H1 (cell line): ENCODE measurements at regions not wholly inside any gene's neighbourhood (a gene's known extent, or its start where the extent isn't known, plus 50 kb on each side); places are given as distances from the start of the nearest gene placed in this dataset.

Source experiments
- CTCF ChIA-PET: fragments of 300-600 bp; sonication (Branson Sonifier 250); formaldehyde crosslinking; loops from one replicate; lab custom pipeline; 2021; ENCODE audit not compliant: partially characterized antibody; lab: Charles Lee
- POLR2A ChIA-PET: fragments of 300-600 bp; sonication (Branson Sonifier 250); formaldehyde crosslinking; loops from one replicate; lab custom pipeline; 2021; ENCODE audit warnings: inconsistent platforms; ENCODE audit not compliant: partially characterized antibody; lab: Charles Lee
- DNase-seq, 2 experiments: peaks; one replicate each; pipeline versions ENCODE4 v3.0.0 to v3.0.0-alpha.2; 2010 to 2022; ENCODE audit warnings: low spot score in 2 of 2, low read depth in 1 of 2, mixed read lengths in 1 of 2
- FAIRE-seq: peaks from 2 replicates; lab custom pipeline; 2011; peaks lifted over from hg19 to GRCh38; lab: Jason Lieb, UNC
- H2AFZ ChIP-seq: 2 replicates; pipeline ENCODE4 v1.8.1; 2012; ENCODE audit warnings: low read length, inconsistent platforms
- H2AK5ac ChIP-seq: 2 replicates; pipeline ENCODE4 v1.6.1; 2013; ENCODE audit warnings: low read depth, low read length
- H2BK120ac ChIP-seq: replicated peaks from 2 replicates; pipeline ENCODE3; 2013; ENCODE audit warnings: low read depth, low read length, inconsistent platforms
- H2BK12ac ChIP-seq: 2 replicates; pipeline ENCODE4 v1.6.1; 2013; ENCODE audit warnings: low read depth, low read length
- H2BK15ac ChIP-seq: 2 replicates; pipeline ENCODE4 v1.6.1; 2013; ENCODE audit warnings: low read length
- H2BK20ac ChIP-seq: 2 replicates; pipeline ENCODE4 v1.6.1; 2013; ENCODE audit warnings: low read length
- H2BK5ac ChIP-seq: 2 replicates; pipeline ENCODE4 v1.6.1; 2013; ENCODE audit warnings: low read depth, low read length
- H3K14ac ChIP-seq: 2 replicates; pipeline ENCODE4 v1.6.1; 2013; ENCODE audit warnings: inconsistent platforms; ENCODE audit not compliant: insufficient read length
- H3K18ac ChIP-seq: 2 replicates; pipeline ENCODE4 v1.6.1; 2013; ENCODE audit warnings: low read length; ENCODE audit errors: extremely low read depth
- H3K23ac ChIP-seq: 2 replicates; pipeline ENCODE4 v1.6.1; 2013; ENCODE audit warnings: inconsistent platforms; ENCODE audit not compliant: insufficient read length
- H3K23me2 ChIP-seq: 2 replicates; pipeline ENCODE4 v1.6.1; 2013; ENCODE audit warnings: low read depth, low read length
- H3K27ac ChIP-seq: 2 replicates; pipeline ENCODE4 v1.6.1; 2011; ENCODE audit warnings: low read depth, low read length, inconsistent platforms
- H3K27me3 ChIP-seq, 4 experiments: replicated peaks in 1 of 4; 1 replicate in 1 of 4; 2 replicates in 3 of 4; pipeline versions ENCODE4 v1.6.1 to v1.8.1; 2011 to 2013; ENCODE audit warnings: low read length in 3 of 4, mild to moderate bottlenecking in 3 of 4, inconsistent platforms in 2 of 4, mixed read lengths in 2 of 4, moderate library complexity in 1 of 4; ENCODE audit not compliant: control insufficient read depth in 3 of 4, insufficient read depth in 3 of 4; ENCODE audit errors: extremely low read depth in 1 of 4
- H3K36me3 ChIP-seq, 4 experiments: 2 replicates each; pipeline versions ENCODE4 v1.6.1 to v1.8.1; 2011 to 2013; ENCODE audit warnings: mild to moderate bottlenecking in 4 of 4, low read length in 3 of 4, moderate library complexity in 2 of 4, control low read depth in 1 of 4, inconsistent platforms in 1 of 4; ENCODE audit not compliant: insufficient read depth in 4 of 4, control insufficient read depth in 2 of 4
- H3K4ac ChIP-seq: replicated peaks from 2 replicates; pipeline ENCODE3; 2013; ENCODE audit warnings: low read length, low read depth, mixed read lengths, inconsistent platforms; ENCODE audit not compliant: insufficient read length
- H3K4me1 ChIP-seq, 4 experiments: replicated peaks in 1 of 4; 1 replicate in 1 of 4; 2 replicates in 3 of 4; pipeline versions ENCODE4 v1.6.1 to v1.8.1; 2011 to 2013; ENCODE audit warnings: low read length in 3 of 4, inconsistent platforms in 2 of 4, mixed read lengths in 1 of 4; ENCODE audit not compliant: insufficient read depth in 4 of 4, control insufficient read depth in 3 of 4
- H3K4me2 ChIP-seq, 2 experiments: 2 replicates each; pipeline versions ENCODE4 v1.6.1 to v1.8.1; 2011 to 2013; ENCODE audit warnings: low read depth in 2 of 2, low read length in 2 of 2, control low read depth in 1 of 2, inconsistent platforms in 1 of 2, mild to moderate bottlenecking in 1 of 2; ENCODE audit not compliant: insufficient read depth in 1 of 2
- H3K4me3 ChIP-seq, 4 experiments: fragments of 200-600, 300-600 bp in 1 of 4; sonication (generic), shearing (Covaris generic), sonication (Bioruptor Twin) in 1 of 4; 2 replicates each; pipeline versions ENCODE4 v1.5.1 to v1.8.1; 2011 to 2016; ENCODE audit warnings: low read length in 4 of 4, low read depth in 3 of 4, control low read depth in 2 of 4, inconsistent platforms in 2 of 4, mild to moderate bottlenecking in 2 of 4, mixed read lengths in 1 of 4, moderate library complexity in 1 of 4; ENCODE audit not compliant: insufficient read depth in 2 of 4; ENCODE audit errors: extremely low read depth in 1 of 4
- H3K56ac ChIP-seq: replicated peaks from 2 replicates; pipeline ENCODE3; 2013; ENCODE audit warnings: low read depth, mild to moderate bottlenecking, mixed read lengths, low read length, inconsistent platforms; ENCODE audit not compliant: insufficient read length
- H3K79me1 ChIP-seq: 2 replicates; pipeline ENCODE4 v1.6.1; 2013; ENCODE audit warnings: low read depth, low read length, control low read depth
- H3K79me2 ChIP-seq, 2 experiments: 2 replicates each; pipeline versions ENCODE4 v1.6.1 to v1.8.1; 2012 to 2013; ENCODE audit warnings: low read length in 2 of 2, mild to moderate bottlenecking in 2 of 2, inconsistent platforms in 1 of 2; ENCODE audit not compliant: insufficient read depth in 2 of 2, control insufficient read depth in 1 of 2
- H3K9ac ChIP-seq, 4 experiments: replicated peaks in 1 of 4; 1 replicate in 1 of 4; 2 replicates in 3 of 4; pipeline versions ENCODE4 v1.6.1 to v1.8.1; 2011 to 2013; ENCODE audit warnings: low read depth in 3 of 4, low read length in 3 of 4, control low read depth in 2 of 4, mild to moderate bottlenecking in 2 of 4, moderate library complexity in 2 of 4, inconsistent platforms in 1 of 4; ENCODE audit errors: extremely low read depth in 1 of 4
- H3K9me3 ChIP-seq, 2 experiments: 2 replicates each; pipeline versions ENCODE4 v1.6.1 to v1.8.1; 2012 to 2013; ENCODE audit warnings: mild to moderate bottlenecking in 2 of 2, moderate library complexity in 2 of 2, control low read depth in 1 of 2, inconsistent platforms in 1 of 2, low read depth in 1 of 2, low read length in 1 of 2, mixed read lengths in 1 of 2; ENCODE audit not compliant: insufficient read depth in 2 of 2
- H4K20me1 ChIP-seq, 2 experiments: replicated peaks in 1 of 2; 2 replicates each; pipeline versions ENCODE3 to v1.8.1; 2011 to 2013; ENCODE audit warnings: inconsistent platforms in 2 of 2, low read length in 2 of 2, mild to moderate bottlenecking in 1 of 2; ENCODE audit not compliant: insufficient read depth in 2 of 2, control insufficient read depth in 1 of 2
- H4K5ac ChIP-seq: 2 replicates; pipeline ENCODE4 v1.6.1; 2013; ENCODE audit warnings: low read length, low read depth, mixed read lengths, inconsistent platforms; ENCODE audit not compliant: insufficient read length
- H4K8ac ChIP-seq: 2 replicates; pipeline ENCODE4 v1.8.0; 2013; ENCODE audit warnings: mild to moderate bottlenecking, moderate library complexity, low read length, inconsistent platforms; ENCODE audit not compliant: insufficient read depth; ENCODE audit errors: extremely low read depth
- H4K91ac ChIP-seq: replicated peaks from 2 replicates; pipeline ENCODE3; 2013; ENCODE audit warnings: low read length, mixed read lengths, inconsistent platforms; ENCODE audit not compliant: insufficient read length
- CBX8 ChIP-seq: fragments of 300-800, 300-1000 bp; sonication (generic); IDR thresholded peaks from 2 replicates; pipeline ENCODE4 v1.7.1; 2016; ENCODE audit warnings: low read depth, low read length, borderline replicate concordance
- FOSL1 ChIP-seq: IDR thresholded peaks from 2 replicates; pipeline ENCODE4 v1.6.1; 2011; ENCODE audit warnings: mild to moderate bottlenecking, low read depth, low read length, moderate library complexity; ENCODE audit not compliant: insufficient read depth
- HDAC2 ChIP-seq, 2 experiments: fragments of 300-600 bp in 1 of 2; sonication (generic) in 1 of 2; IDR thresholded peaks; 2 replicates each; pipeline ENCODE4 v1.6.1; 2011 to 2012; ENCODE audit warnings: low read depth in 2 of 2, low read length in 2 of 2, mild to moderate bottlenecking in 2 of 2, moderate library complexity in 2 of 2, borderline replicate concordance in 1 of 2, inconsistent platforms in 1 of 2
- HDAC6 ChIP-seq: IDR thresholded peaks from one replicate; pipeline ENCODE4 v1.7.1; 2012; ENCODE audit warnings: low read depth, mild to moderate bottlenecking, inconsistent platforms, low read length, moderate library complexity
- POLR2A ChIP-seq, 2 experiments: IDR thresholded peaks; 1 replicate in 1 of 2; 2 replicates in 1 of 2; pipeline ENCODE4 v1.6.1; 2011; ENCODE audit warnings: low read depth in 2 of 2, low read length in 2 of 2, mild to moderate bottlenecking in 2 of 2; ENCODE audit errors: control extremely low read depth in 1 of 2
- YY1 ChIP-seq: IDR thresholded peaks from 2 replicates; pipeline ENCODE4 v1.6.1; 2011; ENCODE audit warnings: low read depth, mild to moderate bottlenecking, low read length
- WGBS, 2 experiments: shearing (Covaris generic) in 1 of 2; methylation state at CpG; one replicate each; pipeline versions ENCODE4 v1.1.6 to v1.1.7; 2013 to 2015; ENCODE audit warnings: low lambda C conversion rate in 2 of 2, mixed read lengths in 2 of 2, inconsistent platforms in 1 of 2, low coverage in 1 of 2, missing lambda C conversion rate in 1 of 2; ENCODE audit not compliant: insufficient replicate concordance in 2 of 2, insufficient coverage in 1 of 2, insufficient read length in 1 of 2; ENCODE audit errors: extremely low coverage in 1 of 2, missing lambda C conversion rate in 1 of 2; 5-methylcytosine and 5-hydroxymethylcytosine counted together
- TF ChIP-seq, protein P1 (sequence below): IDR thresholded peaks from 2 replicates; pipeline ENCODE4 v1.6.1; 2012; ENCODE audit warnings: inconsistent platforms

DNA sequence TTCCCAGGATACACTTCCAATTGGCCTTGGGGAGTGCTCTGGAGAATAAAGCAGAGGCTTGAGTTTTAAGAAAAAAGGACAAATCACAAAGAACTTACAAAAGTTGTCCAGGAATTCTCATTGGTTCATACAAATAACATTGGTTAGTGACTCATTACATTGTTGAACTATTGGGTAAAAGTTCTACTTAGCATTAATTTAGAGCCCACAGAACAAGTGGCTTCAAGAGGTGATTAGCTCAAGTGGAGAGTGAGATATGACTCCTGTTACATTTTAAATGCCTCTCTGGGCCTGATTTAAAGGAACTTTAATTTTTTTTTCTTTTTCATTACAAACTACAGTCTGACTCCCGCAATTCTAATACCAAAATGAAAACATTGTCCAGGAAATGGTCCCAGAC, 72.9 kb downstream of the ASCL4 start:
- Histone ChIP-seq H3K18ac (no peak overlapping the region), H3K79me1 (no peaks in the 10 kb centered on the region), H4K5ac (no peak overlapping the region), H4K8ac (no peak overlapping the region), H2BK5ac (no peak overlapping the region), H2BK12ac (no peak overlapping the region), H3K27ac (no peak overlapping the region), H3K27me3 (peaks cover 23 to 53% (median 41%) of the 10 kb centered on the region in 4 experiments), H3K56ac (no peak overlapping the region), H3K9ac (no peak overlapping the region), H3K23me2 (peaks cover 16% of the 10 kb centered on the region), H2AFZ (no peak overlapping the region), H3K79me2 (no peaks in the 10 kb centered on the region), H3K4me3 (no peak overlapping the region), H2BK20ac (no peak overlapping the region), H3K23ac (no peak overlapping the region), H2BK120ac (no peak overlapping the region), H3K36me3 (no peaks in the 10 kb centered on the region)
- CTCF ChIA-PET, result interaction anchor here (0.9 to 1.7 kb wide), 4 partner anchors 9 to 65 kb away, joined by 3 to 5 read pairs (median 4); no protein-coding TSS in a partner anchor
- no peak for FAIRE-seq
- POLR2A ChIA-PET, result no interaction called here
- no peak for DNase-seq
- TF ChIP-seq HDAC2 (IDR thresholded peaks at IDR 0.05; ENCODE audit: borderline replicate concordance in 1 of 2, low read depth in 2 of 2, low read length in 2 of 2) (no peak), FOSL1 (no peak), YY1 (no peak), CBX8 (no peak), HDAC6 (no peak), POLR2A (IDR thresholded peaks at IDR 0.05; ENCODE audit: control extremely low read depth in 1 of 2, low read depth in 2 of 2, low read length in 2 of 2) (no peak)
- TF ChIP-seq, protein P1, sequence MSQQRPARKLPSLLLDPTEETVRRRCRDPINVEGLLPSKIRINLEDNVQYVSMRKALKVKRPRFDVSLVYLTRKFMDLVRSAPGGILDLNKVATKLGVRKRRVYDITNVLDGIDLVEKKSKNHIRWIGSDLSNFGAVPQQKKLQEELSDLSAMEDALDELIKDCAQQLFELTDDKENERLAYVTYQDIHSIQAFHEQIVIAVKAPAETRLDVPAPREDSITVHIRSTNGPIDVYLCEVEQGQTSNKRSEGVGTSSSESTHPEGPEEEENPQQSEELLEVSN, result no peak
- TF ChIP-seq, all 59 proteins: peak for 0
- Histone ChIP-seq H2AK5ac (no peak overlapping the region), H3K14ac (no peak overlapping the region), H3K9me3 (no peaks in the 10 kb centered on the region), H3K4ac (no peak overlapping the region), H3K4me2 (no peak overlapping the region), H4K91ac (no peak overlapping the region), H2BK15ac (no peak overlapping the region), H4K20me1 (peaks cover 0 to 1% of the 10 kb centered on the region in 2 experiments), H3K4me1 (peaks cover 0 to 12% (median 6%) of the 10 kb centered on the region in 4 experiments; a peak in 5 of 7 replicates)
- 100% methylated on average over 1 of the region's 1 CpG; no CpG with 5 or more reads in 1 of the 2 experiments for WGBS, 2 experiments
